ENCODE measurements at regions not wholly inside any gene's neighbourhood (a gene's known extent, or its start where the extent isn't known, plus 50 kb on each side); places are given as distances from the start of the nearest gene placed in this dataset.
"Not testable (repeated sequence)": the region's sequence is repeated elsewhere in the genome, so short reads cannot be mapped to it uniquely, and the experiment has no call there.

DNA sequence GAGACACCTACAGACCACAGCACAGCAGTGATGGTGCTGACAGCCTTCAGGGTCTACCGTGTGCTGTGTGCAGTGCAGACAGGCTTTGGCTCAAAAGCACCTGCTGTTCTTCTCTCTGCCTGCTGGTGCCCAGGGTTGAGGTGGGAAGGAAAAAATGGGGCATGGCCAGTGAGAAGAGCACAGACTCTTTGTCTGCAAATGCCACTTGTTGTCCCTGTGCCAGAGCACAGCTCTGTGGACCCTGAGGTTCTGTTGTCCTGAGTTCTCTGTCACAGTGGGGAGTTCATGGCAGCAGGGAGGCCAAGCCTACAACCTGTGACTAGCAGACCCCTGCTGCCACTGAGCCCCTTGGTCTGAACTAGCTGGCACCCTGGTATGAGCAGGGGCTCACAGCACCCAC, 376.7 kb downstream of the GLRX3 start:
- DNase-seq (ENCODE audit: low read depth): no peak

DNA sequence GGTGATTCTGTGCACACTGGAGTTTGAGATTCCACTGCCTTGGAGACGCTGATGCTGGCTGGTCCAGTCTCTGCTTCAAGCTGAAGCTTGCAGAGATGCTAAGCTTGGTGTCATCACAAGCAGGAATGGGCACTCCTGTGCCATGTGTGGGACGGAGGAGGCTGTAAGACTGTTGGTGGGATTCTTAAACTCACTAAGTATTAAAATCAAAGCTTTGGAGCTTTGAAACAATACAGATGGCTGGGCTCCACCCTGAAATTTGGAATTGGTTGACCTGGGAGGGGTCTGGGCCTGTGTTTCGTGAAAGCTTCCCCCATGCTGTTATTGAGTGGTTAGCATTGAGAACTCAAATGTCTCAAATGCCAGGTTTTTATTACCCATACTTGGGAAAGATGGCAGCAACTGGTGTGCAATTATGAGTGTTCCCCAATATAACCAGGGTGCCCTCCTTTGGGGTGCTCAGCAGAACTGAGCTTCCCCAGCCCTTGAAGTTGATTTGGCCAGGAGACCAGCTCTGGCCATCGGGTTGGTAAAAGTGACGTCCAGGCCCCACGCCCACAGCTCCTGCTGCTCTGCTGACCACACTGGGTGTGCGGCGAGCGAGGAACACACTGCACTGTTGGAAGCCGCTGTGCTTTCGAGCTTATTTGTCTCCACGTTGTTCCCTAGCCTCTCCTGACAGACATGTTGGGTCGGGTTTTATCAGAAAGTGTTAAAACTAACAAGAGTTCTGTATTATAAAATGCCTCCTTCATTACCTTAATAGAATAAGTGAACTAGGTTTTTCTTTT, 377.7 kb downstream of the GLRX3 start:
- no peak for DNase-seq (ENCODE audit: low read depth)

DNA sequence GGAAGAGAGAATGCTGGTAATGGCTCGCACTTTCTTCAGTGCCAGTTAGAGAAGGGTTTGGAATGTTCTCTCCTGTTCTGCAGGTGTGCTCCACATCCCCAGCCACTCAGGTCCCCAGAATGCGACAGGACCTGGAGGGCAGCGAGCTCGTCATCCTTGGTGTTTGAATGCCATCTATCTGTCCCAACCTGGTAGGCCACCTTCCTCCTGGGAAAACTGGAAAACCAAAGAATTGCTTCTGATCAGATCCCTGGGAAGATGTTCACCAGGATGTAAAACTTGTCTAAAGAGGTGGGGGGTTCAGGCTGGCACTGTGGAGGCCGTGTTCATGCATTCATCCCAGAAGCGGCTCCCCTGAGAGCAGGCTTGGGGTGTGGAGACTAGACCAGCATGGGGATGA, 379.5 kb downstream of the GLRX3 start:
- no peak for DNase-seq (ENCODE audit: low read depth)

DNA sequence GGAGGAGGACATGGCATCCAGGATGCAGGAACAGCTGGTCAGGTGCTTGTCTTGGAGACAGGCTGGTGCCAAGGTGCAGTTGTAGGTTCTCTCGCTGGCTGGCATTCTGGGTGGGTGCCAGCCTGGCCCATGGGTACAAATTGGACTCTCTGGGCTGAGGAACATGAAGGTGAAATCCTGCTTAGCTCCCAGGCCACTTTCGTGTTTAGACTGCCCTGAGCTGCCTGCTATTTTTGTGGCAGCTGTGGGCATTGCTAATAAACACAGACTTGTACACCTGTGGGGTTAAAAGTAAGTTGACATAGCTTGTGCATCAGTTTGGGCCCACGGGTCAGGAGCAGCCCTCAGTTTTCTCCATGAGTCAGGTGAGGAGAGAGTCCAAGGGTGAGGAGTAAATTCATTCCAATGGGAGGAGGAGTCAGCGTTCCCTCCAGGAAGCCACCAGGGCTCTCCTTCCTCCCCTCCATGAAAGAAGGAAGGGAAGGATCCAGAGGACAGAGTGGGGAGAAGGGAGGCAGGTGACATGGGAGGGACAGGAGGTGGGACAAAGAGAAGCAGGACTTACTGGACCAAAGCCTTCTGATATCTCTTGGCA, 380.0 kb downstream of the GLRX3 start:
- DNase-seq (ENCODE audit: low read depth): no peak

DNA sequence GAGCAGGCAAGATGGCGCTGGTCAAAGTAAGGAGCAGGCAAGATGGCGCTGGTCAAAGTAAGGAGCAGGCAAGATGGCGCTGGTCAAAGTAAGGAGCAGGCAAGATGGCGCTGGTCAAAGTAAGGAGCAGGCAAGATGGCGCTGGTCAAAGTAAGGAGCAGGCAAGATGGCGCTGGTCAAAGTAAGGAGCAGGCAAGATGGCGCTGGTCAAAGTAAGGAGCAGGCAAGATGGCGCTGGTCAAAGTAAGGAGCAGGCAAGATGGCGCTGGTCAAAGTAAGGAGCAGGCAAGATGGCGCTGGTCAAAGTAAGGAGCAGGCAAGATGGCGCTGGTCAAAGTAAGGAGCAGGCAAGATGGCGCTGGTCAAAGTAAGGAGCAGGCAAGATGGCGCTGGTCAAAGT, 382.7 kb downstream of the GLRX3 start:
- not testable (repeated sequence) for DNase-seq (ENCODE audit: low read depth)

DNA sequence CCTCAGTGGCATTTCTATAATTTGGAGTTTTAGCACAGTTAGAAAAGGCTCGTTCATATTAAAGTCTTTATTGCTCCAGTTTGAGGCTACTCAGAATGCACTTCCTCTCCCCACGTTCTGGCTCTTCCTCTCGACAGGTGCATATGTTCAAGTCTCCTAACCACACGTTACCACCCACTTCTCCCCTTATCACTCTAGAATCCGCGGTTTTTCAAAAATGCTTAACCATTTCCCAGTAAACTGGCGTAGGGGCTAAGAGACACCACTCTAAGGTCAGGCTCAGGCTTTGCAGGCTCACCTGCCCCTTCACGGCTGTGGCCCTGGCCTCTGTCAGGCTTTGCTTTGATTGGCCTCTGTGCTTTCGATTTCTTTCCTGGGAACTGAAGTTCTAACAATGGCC, 383.6 kb downstream of the GLRX3 start:
- no peak for DNase-seq (ENCODE audit: low read depth)

DNA sequence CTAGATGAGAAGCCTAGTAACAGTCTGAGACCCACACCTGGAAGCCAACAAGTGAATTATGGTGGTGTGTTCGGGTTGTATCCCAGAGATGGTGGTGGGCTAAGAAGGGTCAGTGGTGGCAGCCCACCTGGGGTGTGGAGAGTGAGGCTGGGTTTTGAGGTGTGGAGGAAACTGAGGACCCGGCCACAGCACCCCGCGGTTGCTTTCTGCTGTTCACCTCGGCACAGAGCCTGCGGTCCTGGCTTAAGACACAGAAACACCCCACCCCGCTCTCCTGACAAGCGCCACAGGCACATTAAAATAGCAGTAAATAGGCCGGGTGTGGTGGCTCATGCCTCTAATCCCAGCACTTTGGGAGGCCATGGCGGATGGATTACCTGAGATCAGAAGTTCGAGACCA, 395.1 kb downstream of the GLRX3 start:
- no peak for DNase-seq (ENCODE audit: low read depth)

DNA sequence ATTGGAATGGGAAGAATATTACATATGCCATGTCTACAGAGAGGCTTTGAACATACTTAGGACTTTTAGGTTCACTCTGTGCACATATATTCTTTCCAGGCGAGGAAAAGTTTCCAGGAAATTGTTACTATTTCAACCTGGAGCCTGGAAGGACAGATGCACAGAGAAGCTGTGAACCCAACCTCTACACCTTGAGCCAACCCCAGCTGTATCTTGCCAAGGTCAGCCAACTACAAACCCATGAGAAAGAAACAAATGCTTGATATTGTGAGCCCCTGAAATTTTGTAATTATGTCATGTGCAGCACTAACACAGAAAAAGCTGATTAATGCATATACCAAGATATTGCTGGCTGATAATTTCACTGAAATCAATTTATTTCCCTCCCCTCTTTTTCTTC, 404.9 kb downstream of the GLRX3 start:
- no peak for DNase-seq (ENCODE audit: low read depth)

DNA sequence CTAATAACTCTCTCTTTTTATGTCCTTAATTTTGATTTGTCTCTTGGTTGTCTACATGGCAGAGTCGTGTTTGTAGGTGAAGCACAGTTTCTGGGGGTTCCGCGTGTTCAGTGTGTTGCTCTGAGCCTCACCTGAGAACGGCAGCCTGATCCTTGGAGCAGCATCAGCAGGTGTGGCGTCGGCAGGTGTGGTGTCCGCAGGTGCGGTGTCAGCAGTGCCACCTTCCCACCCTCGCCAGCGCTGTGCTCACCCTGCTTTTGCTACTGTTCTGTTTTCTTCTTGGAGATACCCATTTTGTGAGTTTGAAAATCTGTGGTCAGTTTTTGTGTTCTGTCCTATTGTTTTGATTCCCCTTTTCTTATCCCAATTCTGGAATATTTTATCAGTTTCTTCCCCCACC, 406.6 kb downstream of the GLRX3 start:
- no peak for DNase-seq (ENCODE audit: low read depth)

DNA sequence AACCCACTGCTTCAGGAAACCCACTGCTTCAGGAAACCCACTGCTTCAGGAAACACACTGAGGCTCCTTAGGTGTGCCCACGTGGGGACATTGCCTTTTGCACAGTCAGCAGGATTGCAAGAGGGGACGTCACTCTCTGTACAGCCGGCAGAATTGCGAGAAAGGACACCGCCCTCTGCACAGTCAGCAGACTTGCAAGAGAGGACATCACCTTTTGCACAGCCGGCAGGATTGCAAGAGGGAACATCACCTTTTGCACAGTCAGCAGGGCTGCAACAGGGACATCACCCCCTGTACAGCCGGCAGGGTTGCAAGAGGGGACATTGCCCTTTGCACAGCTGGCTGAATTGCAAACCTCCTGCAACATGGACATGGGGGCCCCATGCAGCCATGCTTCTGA, 407.6 kb downstream of the GLRX3 start:
- DNase-seq (ENCODE audit: low read depth): no peak

DNA sequence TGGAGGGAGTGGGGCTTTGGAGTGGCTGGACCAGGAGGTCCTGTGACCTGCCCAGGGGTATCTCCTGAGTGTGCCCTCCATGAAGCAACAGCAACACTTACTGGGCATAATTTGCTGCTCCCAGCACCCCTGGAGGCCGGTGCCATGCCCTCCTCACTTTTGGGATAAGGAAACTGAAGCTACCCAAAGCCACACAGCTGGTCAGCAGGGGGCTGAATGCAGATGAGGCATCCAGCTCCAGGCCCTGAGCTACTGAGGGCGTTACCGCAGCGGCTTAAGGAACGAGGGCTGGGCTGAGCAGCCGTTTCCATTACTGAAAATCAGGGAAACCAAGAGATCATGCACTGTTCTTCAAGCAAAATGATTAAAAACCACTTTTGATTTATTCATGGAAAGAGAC, 408.9 kb downstream of the GLRX3 start:
- no peak for DNase-seq (ENCODE audit: low read depth)

DNA sequence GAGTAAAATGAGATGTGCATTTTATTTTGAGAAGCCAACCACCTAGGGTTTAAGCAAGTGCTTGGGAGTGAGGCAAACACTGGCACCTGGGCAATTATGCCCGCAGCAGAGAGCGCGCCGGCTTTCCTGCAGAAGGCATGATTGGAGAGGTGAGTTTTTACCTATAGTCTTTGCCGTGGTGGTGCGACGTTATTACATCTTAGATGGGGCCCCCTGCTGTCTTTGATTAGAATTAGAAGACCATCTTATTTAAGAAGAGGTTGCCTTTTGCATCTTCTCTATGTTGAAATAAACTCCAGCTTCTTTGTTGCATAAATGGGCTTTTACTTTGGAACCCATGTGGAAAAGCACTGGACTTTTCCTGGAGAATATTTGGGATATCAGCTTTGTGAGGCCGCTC, 409.5 kb downstream of the GLRX3 start:
- DNase-seq (ENCODE audit: low read depth): no peak

DNA sequence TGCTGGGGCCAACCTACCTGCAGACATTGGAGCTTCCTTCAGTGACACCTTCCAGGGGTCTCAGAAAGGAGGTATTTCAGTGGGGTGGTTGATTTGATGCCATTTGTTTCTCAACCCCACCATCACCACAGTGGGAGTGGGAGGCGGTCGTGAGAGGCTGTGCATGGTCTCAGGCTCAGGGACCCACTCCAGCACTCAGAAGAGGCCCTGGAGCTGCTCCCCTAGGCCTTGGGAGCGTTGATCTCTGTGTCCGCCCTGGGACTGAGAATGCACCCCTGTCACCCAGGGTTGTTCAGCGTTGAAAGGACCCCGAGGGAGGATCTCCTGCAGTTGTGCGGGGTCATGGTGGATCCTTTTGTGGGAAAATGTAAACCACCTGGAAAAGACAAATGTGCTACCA, 410.6 kb downstream of the GLRX3 start:
- no peak for DNase-seq (ENCODE audit: low read depth)

DNA sequence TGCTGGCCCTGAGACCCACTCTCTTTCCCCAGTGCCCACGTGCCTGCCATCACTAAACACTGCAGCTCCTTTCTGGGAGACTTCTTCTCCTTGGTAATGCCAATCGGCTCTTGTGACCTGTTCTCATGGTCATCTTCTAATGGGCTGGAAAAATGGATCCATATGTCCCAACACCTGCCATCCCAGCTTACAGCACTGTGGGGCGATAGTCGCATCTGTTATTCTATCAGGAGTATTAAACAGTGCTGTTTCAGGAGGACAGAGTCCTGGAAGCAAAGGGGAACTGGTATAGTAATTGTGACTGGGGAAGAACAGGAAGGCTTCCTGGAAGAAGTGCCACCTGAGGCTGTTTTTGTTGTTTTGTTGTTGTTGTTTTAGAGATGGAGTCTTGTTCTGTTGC, 411.2 kb downstream of the GLRX3 start:
- DNase-seq (ENCODE audit: low read depth): no peak

DNA sequence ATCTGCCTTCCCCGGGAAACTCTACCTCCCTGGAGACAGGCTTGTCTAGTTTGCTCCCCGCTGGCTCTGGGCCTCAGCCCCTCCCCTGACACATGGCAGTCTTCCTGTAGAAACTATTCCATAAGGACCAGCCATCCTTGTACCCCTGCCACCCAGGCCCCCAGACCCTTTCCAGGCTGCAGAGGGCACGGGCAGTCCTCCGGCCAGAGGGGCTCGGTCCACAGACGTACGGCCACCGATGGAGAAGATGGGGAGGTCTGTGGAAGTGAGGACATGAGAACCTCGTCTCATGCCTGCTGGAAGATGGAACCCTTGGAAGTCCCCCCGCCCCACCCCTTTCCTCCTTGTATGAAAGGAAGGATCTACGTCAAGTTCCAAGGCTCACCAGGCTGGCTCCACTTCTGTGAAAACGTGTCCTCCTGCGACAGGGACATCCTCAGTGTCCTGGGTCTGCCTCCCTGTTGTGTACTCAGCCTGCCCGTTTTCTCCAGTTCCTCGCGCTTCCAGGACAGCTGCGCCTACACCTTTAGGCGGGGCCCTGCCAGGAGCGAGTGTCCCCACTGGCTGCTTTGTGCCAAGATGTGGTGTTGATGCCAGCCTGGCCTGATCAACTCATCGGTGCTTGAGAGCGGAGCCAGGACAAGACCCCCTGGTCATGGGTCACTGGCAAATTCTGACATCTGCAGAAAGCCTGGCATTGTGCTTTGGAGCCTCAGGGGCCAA, 414.9 kb downstream of the GLRX3 start:
- no peak for DNase-seq (ENCODE audit: low read depth)

DNA sequence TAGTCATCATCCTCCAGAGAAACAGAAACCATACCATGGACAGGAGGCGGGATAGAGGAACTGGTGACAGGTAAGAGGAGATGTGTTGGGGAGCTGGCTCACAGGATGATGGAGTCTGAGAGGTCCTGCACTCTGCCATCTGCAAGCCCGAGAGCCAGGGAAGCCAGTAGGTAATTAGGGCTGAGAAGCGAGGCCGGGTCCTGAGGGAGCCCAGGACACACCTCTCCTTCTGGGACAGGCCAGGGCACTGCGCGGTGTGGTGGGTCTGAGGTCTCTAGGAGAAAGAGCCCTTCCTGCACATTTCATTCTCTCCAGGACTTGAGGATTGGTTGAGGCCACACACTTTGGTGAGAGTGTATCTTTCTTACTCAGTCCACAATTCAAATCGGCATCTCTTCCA, 415.5 kb downstream of the GLRX3 start:
- peak; percentile 7 for DNase-seq (ENCODE audit: low read depth)

DNA sequence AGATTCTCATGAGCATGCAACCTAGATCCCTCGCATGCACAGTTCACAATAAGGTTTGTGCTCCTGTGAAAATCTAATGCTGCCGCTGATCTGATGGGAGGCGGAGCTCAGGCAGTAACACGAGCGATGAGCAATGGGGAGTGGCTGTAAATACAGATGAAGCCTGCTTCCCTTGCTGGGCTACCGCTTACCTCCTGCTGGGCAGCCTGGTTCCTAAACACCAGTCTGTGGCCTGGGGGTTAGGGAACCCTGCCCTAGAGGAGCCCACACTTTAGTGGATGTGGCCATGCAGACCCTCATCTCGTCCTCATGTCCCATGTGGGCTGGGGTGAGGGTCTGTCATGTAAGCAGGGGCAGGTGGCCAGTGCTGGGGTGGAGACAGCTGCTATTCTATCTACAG, 417.6 kb downstream of the GLRX3 start:
- no peak for DNase-seq (ENCODE audit: low read depth)

DNA sequence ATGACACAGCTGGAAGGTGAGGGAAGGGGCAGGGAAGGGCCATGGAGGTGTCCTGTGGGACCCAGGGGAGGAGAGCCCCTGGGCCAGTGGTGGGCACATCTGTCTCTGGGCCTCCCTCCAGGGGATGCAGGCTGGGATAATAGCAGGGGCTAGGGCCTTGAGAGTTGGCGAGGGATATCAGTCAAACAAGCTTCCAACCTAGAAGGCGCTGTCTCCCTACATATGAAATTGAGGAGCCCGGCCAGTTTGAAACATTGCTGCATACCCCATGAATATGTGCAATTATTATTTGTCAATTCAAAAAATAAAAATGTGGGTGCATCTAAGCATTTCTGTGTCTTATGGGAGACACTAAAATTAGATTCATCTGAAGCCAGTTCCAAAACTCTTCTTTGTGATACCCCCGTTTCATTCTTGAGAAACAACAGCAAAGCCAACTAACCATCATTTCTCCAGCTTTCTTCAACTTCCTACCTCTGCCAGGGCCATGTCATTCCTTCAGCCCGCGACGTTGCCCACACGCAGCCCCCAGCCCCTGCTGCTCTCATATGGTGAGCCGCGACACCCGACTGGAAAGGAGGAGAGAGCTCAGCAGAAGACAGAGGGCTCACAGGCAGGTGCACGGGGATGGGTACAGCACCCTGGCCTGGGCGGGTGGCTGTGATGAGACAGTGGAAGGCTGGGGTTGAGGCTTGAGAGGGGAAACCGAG, 418.7 kb downstream of the GLRX3 start:
- DNase-seq (ENCODE audit: low read depth): no peak

DNA sequence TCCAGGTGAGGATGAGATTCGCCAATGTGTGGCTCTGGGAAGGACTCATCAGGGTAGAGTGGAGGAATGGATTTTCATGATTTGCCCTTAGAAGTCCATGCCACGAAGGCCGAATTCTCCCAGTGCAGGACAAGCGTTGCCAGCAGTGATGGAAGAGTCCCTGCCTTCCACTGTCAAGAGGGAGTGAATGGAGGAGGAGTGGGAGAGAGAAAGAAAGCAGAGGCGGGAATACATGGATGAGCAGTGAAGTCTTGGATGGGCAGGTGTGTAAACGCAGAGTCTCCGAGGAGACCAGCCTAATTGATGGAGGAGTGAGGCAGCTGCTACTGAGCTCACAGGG, 419.2 kb downstream of the GLRX3 start:
- no peak for DNase-seq (ENCODE audit: low read depth)

DNA sequence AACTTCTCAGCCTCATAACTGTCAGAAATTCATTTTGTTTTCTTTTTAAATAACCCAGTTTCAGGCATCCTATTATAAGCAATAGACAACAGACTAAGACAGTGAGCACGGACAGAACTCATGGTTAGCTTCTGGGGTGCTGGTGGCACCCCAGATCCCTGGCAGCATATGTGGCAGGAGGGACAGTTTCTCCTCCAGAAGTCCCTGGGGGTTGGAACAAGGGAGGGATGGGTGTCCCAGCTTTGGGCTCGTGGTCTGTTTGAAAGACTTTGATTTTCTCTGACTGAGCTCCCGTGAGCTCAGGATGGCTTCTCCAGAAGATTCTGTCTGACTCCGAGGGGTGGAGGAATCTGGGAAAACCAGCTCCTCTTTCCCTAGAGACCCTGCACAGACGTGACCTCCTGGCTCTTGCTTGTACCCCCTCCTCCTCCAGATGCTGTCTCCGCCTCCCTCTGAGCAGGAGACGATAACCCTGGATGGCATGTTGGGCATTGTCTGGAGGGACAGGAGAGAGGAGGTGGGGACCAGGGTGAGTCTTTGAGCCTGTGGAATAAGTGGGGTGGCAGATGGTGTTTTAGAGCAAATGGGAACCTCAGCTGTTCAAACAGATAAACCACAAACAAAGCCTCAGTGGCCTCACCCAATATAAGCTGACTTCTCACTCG, 421.1 kb downstream of the GLRX3 start:
- DNase-seq (ENCODE audit: low read depth): no peak

DNA sequence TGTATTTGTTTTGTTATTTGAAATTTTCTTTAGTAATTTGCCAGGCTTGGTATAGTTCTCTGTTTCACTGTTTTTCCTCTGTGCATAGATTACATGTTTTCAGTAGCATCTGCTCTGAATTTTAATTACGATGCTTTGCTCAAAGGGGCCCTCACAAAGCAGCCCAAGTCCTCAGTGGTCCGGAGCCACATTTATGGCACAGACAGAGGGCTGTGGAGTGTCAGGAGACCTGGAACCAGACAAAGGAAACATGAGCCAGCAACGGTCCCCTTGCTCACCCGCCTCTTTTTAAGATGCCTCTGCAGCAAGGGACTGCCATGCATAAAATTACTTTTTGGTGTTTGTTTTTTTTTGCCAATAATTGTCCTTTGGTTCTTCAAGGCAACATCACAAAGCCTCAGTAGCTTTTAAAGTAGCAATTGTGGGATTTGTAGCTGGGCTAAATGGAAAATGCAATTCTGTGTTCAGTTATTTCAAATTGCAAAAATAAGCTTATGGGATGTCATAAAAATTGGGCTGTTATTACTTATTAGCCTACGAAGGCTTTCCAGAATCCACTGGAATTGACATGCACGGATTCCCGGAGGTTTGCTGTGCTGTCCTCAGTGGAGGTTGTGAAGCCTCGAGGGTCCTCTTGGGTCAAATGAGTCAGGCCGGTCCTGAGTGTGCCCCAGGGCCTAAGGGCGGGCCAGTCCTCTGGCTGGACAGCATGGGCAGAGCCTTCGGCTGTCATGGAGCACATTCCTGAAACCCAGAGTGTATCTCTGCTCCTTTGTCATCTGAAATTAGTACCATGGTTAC, 422.8 kb downstream of the GLRX3 start:
- no peak for DNase-seq (ENCODE audit: low read depth)
